Superior temporal gyrus (tissue), 1 donor: ENCODE measurements at regions not wholly inside any gene's neighbourhood (a gene's known extent, or its start where the extent isn't known, plus 50 kb on each side); places are given as distances from the start of the nearest gene placed in this dataset.
"Not testable (repeated sequence)": the region's sequence is repeated elsewhere in the genome, so short reads cannot be mapped to it uniquely, and the experiment has no call there.

Experiments used
- DNase-seq: peaks from one replicate; pipeline ENCODE4 v3.0.0-alpha.2; 2016; ENCODE audit errors: extremely low spot score

DNA sequence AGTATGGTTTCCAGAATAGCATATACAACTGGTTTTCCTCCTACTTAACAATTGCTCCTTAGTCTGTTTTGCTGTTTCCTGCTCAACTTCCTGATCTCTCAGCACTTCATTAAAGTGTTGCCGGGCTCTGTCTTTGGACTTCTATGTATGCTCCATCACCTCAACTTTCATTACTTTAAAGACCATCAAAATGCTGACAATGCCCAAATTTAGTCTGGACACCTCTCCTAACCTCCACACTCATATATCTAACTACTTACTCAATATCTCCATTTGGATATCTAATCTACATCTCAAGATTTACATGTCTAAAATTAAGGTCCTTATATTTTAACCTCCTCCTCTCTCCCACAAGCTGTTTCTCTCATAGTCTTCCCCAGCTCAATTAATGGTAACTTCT, 54.4 kb upstream of the LGR5 start:
- DNase-seq = no peak

DNA sequence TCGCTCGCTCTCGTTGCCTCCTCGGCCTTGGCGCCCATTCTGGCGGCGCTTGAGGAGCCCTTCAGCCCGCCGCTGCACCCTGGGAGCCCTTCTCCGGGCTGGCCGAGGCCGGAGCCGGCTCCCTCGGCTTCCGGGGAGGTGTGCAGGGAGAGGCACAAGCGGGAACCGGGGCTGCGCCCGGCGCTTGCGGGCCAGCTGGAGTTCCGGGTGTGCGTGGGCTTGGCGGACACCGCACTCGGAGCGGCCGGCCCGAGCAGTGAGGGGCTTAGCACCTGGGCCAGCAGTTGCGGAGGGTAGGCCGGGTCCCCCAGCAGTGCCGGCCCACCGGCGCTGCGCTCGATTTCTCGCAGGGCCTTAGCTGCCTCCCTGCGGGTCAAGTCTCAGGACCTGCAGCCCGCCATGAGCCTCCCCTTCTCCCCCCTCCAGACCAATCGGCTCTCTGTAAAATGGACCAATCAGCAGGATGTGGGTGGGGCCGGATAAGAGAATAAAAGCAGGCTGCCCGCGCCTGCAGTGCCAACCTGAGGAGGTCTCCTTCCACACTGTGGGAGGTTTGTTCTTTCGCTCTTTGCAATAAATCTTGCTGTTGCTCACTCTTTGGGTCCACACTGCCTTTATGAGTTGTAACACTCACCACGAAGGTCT, 62.8 kb upstream of the LGR5 start:
- DNase-seq = not testable (repeated sequence)

DNA sequence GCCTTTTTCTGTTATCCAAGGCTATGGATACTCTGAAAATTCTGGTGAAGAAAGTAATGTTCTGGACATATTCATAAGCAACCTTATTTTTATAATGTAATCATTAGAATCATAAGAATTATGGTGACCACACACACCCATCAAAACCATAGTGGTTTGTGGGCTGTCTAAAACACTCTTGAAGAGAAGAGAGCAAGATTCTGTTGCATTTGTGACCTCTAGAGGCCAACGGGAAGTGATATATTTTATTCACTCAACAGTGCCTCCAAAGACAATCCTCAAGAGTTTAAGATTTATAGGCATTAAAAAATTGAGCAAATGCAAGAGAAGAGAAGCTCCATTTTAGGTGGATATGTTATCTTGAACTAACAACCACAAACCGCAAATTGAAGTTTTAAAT, 68.5 kb upstream of the LGR5 start:
- no peak for DNase-seq

DNA sequence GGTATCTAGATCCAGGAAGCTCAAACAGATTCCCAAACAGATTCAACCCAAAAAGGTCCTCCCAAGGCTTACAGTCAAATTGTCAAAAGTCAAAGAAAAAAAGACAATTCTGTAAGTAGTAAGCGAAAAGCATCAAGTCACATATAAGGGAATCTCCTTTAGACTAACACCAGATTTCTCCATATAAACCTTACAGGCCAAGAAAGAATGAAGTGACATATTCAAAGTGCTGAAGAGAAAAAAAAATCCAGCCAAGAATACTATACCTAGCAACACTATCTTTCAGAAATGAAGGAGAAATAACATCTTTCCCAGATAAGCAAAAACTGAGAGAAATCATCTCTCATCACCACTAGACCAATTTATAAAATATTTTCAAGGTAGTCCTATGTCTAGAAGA, 79.6 kb upstream of the LGR5 start:
- DNase-seq = no peak

DNA sequence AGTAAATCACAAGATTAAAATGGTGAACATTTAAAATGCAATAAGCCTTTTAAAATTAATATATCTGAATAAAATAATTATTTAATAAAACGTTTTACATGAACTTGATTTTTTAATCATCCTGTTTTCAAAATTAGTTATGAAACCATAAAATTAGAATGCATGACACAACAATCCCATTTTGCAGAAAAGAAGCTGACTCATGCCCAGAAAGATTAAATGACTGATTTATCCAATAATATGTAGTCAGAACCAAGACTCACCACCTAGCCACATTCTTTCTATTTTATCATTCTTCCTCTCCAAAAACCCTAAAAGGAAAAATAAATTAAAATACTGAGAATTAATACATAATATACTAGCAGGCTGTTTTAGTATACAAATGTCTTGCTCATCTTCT, 83.0 kb upstream of the LGR5 start:
- no peak for DNase-seq

DNA sequence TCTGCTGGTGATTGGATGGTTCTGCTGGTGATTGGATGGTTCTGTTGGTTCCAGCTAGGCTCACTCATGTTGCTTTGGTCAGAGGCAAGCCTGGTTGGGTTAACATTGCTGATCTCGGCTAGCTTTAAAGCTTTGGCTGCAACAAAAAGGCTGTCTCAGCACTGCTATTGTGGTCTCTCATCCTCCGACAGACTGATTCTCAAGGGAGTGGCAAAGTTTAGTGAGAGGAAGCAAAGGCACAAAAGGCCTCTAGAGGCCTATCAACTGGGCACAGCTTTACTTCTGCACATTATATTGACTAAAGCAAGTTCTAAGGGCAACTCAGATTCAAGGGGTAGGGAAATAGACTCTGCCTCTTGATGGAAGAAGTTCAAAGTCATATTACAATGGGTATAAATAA, 84.7 kb upstream of the LGR5 start:
- no peak for DNase-seq

DNA sequence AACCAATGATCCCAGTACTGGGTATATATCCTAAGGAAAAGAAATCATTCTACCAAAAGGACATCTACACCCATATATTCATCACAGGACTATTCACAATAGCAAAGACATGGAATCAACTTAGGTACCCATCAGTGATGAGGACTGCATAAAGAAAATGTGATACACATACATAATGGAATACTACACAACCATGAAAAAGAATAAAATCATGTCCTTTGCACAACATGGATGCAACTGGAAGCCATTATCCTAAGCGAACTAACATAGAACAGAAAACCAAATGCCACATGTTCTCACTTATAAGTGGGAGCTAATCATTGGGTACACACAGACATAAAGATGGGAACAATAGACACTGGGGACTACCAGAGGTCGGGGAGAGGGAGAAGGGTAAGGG, 86.0 kb upstream of the LGR5 start:
- no peak for DNase-seq

DNA sequence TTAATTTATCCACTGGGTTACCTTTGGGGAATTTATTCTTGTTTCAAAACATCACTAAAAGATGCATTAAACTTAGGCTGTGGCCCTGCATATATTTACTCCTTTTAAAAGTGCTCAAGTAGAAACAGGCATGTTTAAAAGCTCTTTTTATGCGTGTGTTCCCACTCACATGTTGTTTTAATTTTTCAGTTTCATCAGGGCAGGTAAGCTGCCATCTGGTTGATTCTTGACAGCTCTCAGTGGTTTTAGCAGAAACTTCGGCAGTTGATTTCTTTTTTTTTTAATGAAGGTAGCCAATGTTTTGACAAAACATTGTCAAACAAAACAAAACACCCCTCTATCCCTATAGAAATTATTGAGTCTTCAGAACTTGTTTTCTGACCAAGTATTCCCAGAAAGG, 89.6 kb upstream of the LGR5 start:
- DNase-seq = no peak

DNA sequence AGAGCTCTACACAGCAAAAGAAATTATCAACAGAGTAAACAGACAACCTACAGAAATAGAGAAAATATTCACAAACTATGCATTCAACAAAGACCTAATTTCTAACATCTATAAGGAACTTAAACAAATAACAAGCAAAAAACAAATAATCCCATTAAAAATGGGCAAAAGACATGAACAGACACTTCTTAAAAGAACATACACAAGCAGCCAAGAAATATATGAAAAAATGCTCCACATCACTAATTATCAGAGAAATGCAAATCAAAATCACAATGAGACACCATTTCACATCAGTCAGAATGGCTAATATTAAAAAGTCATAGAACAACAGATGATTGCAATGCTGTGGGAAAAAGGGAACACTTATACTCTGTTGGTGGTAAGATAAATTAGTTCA, 100.7 kb upstream of the LGR5 start:
- no peak for DNase-seq

DNA sequence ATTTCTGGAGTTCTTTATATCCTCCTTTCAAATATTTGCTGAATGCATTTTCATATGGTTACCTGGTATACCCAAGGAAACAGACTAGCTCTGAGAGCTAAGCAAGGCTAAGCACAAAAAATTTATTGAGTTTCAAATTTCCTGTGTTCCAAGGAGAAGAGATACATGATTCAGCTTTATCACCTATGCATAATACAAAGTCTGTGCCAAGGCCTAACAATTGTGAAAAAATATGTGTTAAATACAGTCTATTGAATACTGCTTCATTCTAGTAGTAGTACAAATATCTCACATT, 103.7 kb upstream of the LGR5 start:
- DNase-seq = no peak

DNA sequence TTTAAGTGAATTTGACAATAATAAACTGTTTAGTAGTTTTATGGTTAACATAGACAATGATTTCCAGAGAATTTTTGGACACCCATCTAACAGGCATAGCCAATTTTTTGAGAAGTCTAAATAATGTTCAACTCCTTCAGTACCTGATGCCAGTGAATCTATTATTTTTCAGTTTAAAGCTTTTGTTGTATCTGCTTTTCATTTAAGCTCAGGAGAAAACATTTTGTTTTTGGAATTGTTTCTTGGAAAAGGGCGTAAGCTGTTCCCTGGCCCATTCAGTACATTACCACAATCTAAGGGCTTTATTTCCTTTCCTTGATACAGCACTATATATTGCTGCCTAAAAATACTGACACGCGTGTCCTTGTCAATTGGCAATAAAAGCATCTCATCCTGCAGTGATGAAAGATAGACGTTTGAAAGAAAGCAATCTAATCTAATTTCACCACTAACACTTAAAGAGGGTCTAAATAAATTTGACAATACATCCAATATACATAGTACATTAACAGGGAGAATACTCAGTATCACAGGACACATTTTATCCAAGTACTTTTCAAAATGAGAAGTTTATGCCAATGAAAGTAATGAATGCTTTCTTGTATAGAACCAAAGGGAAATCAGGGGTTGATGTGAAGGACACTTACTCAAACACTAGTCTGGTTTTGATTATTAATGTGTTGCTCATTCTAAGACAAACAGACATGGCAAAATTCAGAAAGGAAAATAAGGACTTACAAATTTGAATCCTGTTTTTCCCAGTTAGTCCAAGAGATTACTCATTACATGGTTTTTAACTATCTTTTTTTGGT, 104.2 kb upstream of the LGR5 start:
- DNase-seq = no peak

DNA sequence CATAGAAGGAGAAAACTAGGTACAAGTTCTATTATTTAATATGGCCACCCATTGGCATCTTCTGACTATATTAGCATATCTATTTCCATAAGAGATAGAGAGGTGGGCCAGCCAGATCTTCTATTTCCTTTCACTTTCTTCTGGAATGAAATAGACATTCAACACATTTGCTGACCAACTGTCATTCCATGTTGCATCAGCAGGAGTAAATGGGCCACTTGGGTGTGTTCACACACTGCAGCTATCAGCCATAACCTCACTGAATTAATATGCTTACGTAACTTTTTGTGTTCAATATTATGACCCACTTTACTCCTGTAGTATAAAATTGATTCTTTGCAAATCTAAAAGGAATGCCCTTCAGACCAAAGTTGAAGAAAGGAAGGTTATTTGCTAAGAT, 106.2 kb upstream of the LGR5 start:
- no peak for DNase-seq

DNA sequence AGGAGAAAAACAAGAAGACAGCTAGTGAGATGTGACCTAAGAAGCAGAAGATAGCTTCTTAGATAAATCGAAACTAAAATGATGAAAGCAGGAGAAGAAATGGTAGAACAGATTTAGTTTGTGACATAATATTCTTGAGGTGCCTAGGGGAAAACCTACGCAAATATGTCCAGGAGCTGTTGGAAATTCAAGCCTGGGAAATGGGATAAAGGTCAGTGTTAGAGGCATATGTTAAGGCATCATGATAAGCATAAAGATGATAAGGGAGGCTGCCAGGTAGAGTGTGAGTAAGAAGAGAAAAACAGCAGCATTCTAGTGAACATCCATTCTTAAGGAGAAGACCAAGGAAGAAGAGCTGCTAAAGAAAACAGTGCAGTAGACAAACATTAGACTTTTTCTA, 109.6 kb upstream of the LGR5 start:
- no peak for DNase-seq

DNA sequence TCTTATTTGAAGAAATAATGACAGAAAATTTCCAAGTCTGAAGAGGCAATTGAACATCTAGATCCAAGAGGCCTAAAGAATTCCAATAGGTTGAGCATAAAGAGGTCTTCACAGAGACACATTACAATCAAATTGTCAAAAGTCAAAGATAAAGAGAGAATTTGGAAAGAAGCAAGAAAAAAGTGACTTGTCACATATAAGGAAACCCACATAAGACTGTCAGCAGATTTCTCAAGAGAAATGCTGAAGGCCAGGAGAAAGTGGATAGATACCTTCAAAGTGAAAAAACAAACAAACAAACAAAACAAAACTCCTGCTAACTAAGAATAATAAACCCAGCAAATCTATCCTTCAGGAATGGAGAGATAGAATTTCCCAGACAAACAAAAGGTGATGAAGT, 118.1 kb upstream of the LGR5 start:
- no peak for DNase-seq

DNA sequence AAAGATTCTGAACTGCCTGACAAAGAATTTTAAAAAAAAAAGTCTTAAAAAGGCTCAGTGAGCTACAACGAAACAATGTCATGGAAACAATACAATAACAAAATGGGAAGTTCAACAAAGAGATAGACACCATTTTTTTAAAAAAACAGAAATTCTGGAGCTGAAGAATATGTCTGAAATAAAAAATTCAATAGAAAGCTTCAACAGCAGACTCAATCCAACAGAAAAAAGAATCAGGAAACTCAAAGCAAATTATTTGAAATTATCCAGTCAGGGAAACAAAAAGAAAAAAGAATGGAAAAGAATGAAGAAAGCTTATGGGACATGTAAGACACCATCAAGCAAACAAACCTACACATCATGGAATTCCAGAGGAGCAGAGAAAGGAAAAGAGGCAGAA, 118.5 kb upstream of the LGR5 start:
- DNase-seq = no peak

DNA sequence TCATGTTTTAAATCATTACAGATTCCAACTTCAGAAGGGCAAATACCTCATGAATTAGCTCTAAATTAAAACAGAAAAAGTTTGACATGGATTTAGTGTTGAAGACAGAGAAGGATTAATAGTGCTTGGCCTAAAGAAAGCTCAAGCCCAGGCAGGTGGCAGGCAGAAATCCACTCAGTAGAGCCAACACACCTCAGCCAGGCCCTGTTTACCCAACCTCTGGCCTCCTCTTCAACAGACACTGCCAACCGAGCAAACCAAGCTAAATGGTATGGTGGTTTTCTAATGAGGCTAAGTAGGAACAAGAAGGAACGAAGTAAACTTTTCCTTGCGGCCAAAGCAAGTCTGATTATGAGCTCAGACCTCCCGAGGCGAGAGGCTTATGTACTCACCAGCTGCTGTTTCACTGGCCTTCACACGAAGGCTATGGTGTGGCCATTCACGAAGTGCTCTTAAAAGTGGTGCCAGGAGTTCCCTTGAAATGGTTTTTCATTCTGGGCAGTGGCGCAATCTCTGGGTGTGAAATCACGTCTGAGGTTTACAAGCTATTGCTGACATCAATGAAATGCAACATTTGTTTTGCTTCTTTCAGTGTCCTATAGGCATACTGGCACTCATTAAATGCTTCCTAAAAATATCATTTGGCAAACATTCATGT, 124.1 kb upstream of the LGR5 start:
- DNase-seq = no peak

DNA sequence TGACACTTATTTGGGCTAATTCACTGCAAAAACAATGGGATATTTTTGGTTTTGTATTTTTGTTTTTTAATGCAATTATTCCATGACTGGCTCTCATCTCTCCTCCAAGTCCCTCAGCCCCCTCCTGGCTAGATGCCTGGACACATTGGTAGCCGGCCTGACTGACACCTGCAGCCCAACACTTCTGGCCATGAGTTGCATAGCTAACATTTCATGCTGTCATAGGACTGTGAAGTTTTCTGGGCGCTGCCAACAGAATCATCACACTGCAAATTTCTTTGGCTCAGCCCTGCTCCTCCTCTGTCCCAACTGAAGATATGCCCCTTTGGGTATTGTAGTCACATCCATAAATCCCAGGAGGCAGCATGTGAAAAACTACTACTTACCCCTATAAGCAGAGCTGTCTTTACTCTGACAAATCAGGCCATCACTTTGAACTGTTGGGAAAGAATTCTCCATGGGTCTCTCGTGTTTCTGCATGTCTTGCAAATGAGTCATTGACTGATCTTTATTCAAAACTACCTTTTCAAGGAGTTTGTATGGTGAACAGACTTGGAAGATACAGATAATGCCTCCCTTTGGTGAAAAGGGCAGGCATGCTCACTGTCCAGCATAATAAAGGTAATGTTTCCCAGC, 126.7 kb upstream of the LGR5 start:
- DNase-seq = no peak

DNA sequence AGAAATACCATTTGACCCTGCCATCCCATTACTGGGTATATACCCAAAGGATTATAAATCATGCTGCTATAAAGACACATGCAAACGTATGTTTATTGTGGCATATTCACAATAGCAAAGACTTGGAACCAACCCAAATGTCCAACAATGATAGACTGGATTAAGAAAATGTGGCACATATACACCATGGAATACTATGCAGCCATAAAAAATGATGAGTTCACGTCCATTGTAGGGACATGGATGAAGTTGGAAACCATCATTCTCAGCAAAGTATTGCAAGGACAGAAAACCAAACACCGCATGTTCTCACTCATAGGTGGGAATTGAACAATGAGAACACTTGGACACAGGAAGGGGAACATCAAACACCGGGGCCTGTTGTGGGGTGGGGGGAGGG, 128.0 kb upstream of the LGR5 start:
- not testable (repeated sequence) for DNase-seq

DNA sequence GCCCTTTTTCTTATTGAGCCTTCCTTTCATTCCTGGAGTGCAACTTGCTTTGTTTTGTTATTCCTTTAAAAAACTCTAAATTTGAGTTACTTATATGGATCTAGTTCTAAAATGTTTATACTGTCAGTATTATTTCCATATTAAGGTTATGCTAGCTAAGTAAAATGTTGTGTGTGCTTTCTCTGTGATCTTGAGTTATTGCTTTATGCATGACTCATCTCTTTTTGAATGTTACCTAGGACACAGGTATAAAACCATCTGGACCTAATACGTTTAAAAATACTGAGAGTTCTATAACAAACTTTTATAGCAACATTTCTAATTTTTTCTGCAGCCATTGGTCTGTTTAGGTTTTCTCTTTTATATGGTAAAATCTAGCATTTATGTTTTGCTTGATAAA, 132.8 kb upstream of the LGR5 start:
- no peak for DNase-seq

DNA sequence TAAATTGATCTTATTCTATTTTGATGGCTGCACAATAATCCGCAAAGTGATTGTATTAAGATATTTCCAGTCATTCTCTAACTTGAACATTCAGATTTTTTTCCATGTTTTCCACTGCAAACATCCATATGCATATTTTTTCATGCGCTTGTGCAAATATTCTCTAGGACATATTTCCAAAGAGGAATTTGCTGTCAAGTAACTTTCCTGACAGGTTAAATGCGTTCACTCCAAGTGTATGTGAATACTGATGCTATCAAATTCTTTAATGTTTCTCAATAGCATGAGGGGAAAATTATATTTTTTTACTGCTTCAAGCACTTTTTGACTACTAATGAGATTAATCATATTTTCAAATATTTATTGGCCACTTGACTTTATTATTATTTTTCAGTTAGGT, 135.3 kb upstream of the LGR5 start:
- no peak for DNase-seq

DNA sequence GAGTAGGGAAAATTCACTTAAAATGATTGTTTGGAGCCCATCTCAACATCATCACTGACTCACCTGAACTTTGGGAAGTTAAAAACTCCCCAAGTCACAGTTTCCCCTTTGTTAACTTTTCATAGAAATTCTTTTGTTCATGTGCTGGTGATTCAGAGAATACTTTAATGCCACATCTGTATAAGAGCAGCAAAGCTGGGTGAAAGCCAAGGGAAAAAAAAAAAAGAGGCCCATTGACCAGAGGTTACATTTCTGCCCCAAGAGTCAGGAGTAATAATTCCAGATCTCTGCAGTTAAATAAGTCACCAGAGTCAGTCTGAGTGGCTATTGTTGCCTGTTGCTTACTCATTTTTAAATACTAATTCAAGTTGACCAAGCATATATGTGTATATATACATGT, 136.4 kb upstream of the LGR5 start:
- DNase-seq = no peak

DNA sequence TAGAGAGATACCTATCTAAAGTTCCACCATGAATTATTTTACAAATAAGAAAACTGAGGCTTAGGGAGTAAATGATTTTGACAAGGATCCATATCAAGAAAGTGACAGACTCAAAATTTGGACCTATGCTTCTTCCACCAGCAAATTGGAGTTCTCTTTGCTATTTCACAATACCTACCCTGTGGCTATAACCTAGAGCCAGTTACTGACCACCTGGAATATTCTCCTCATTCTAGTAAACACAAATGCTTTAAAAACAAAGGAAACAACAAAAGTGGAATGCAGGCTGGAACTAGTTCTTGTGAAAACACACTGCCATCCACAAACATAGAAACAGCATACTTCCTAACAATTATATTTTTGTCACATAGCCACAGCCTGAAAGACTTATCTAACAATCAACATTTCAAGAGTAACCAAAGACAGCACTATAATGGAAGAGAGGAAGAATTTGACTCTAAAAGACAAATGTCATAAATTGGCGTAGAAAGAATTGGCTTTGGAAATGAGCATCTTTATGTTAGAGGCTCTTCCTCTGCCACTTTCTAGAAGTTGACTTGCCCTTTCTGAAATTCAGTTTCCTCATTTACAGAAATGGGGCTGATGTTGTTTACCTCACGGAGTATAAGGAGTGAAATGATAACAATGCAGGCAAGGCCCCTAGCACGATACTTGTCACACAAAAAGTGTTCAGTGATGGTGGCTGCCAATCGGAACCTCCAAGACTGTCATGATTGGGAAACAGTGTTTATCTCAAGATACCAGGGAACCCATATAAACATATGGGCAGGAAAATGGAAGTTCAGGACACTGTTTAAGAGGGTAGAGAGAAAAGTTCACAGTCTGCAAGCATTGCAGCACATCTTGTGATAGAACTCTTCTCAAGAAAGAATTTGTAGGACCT, 138.6 kb upstream of the LGR5 start:
- no peak for DNase-seq
